Endothelial cell of umbilical vein (primary cell): ENCODE measurements at regions not wholly inside any gene's neighbourhood (a gene's known extent, or its start where the extent isn't known, plus 50 kb on each side); places are given as distances from the start of the nearest gene placed in this dataset.

Experiments
- BruUV-seq: library from RNA; stranded (reverse); fragments of 400-500 nt; replicated peaks from 2 replicates; lab custom pipeline; 2021; lab: Mats Ljungman, UMichigan
- CTCF ChIA-PET: fragments of 300-600, 350-600 bp; sonication (Branson Sonifier 250); formaldehyde crosslinking; loops from one replicate; lab custom pipeline; 2021; ENCODE audit warnings: antibody characterized with exemption, inconsistent platforms; lab: Charles Lee
- POLR2A ChIA-PET: fragments of 300-600, 350-600 bp; sonication (Branson Sonifier 250); formaldehyde crosslinking; loops from one replicate; lab custom pipeline; 2021; ENCODE audit warnings: antibody characterized with exemption, inconsistent platforms; lab: Charles Lee
- DNase-seq: peaks from one replicate; pipeline ENCODE4 v3.0.0-alpha.2; 2011; ENCODE audit warnings: low read depth, low spot score
- FAIRE-seq: peaks from 2 replicates; lab custom pipeline; 2011; peaks lifted over from hg19 to GRCh38; lab: Jason Lieb, UNC
- H2AFZ ChIP-seq: 2 replicates; pipeline ENCODE4 v1.6.0; 2012; ENCODE audit warnings: low read depth, low read length, control low read depth, inconsistent platforms
- H3K27ac ChIP-seq: 2 replicates; pipeline ENCODE4 v1.5.1; 2011; ENCODE audit warnings: low read depth, mild to moderate bottlenecking, control low read depth, low read length, moderate library complexity; ENCODE audit not compliant: insufficient read depth
- H3K27me3 ChIP-seq, 2 experiments: 2 replicates each; pipeline versions ENCODE4 v1.6.0 to v1.6.1; 2011; ENCODE audit warnings: low read length in 2 of 2, mixed read lengths in 1 of 2; ENCODE audit not compliant: control insufficient read depth in 2 of 2, insufficient read depth in 2 of 2
- H3K36me3 ChIP-seq, 2 experiments: 2 replicates in 1 of 2; 3 replicates in 1 of 2; pipeline ENCODE4 v1.5.1; 2011; ENCODE audit warnings: low read length in 2 of 2, mild to moderate bottlenecking in 1 of 2, moderate library complexity in 1 of 2; ENCODE audit not compliant: control insufficient read depth in 2 of 2, insufficient read depth in 2 of 2; ENCODE audit errors: extremely low read depth in 1 of 2
- H3K4me1 ChIP-seq: 3 replicates; pipeline ENCODE4 v1.5.1; 2011; ENCODE audit warnings: mild to moderate bottlenecking, low read length; ENCODE audit not compliant: control insufficient read depth, insufficient read depth; ENCODE audit errors: extremely low read depth
- H3K4me2 ChIP-seq: 2 replicates; pipeline ENCODE4 v1.6.1; 2011; ENCODE audit warnings: low read length, control low read depth, mixed read lengths; ENCODE audit not compliant: insufficient read depth
- H3K4me3 ChIP-seq, 3 experiments: fragments of 200-600 bp in 1 of 3; sonication (generic), shearing (Covaris generic) in 1 of 3; replicated peaks in 1 of 3; 2 replicates each; pipeline ENCODE4 v1.5.1; 2011 to 2016; ENCODE audit warnings: control low read depth in 3 of 3, low read length in 3 of 3, mild to moderate bottlenecking in 2 of 3, inconsistent platforms in 1 of 3, low read depth in 1 of 3, moderate library complexity in 1 of 3; ENCODE audit not compliant: insufficient read depth in 1 of 3
- H3K79me2 ChIP-seq: 2 replicates; pipeline ENCODE4 v1.6.0; 2012; ENCODE audit warnings: low read length, inconsistent platforms; ENCODE audit not compliant: control insufficient read depth, insufficient read depth
- H3K9ac ChIP-seq: replicated peaks from 2 replicates; pipeline ENCODE3; 2011; ENCODE audit warnings: low read length, control low read depth; ENCODE audit not compliant: insufficient read depth; ENCODE audit errors: extremely low read depth
- H3K9me1 ChIP-seq: replicated peaks from 3 replicates; pipeline ENCODE4 v1.6.0; 2011; ENCODE audit warnings: mild to moderate bottlenecking, low read length; ENCODE audit not compliant: control insufficient read depth, insufficient read depth; ENCODE audit errors: extremely low read depth
- H3K9me3 ChIP-seq: replicated peaks from 2 replicates; pipeline ENCODE4 v1.5.1; 2012; ENCODE audit warnings: low read length, inconsistent platforms; ENCODE audit not compliant: control insufficient read depth, insufficient read depth
- H4K20me1 ChIP-seq: replicated peaks from 2 replicates; pipeline ENCODE3; 2011; ENCODE audit warnings: mild to moderate bottlenecking, low read length; ENCODE audit not compliant: control insufficient read depth, insufficient read depth; ENCODE audit errors: extremely low read depth
- CTCF ChIP-seq, 2 donors: IDR thresholded peaks; 1 replicate in 1 of 2; 2 replicates in 1 of 2; pipeline ENCODE4 v1.5.1; 2011; ENCODE audit warnings: low read length in 2 of 2, mild to moderate bottlenecking in 2 of 2, moderate library complexity in 2 of 2, control low read depth in 1 of 2, inconsistent platforms in 1 of 2, low read depth in 1 of 2; ENCODE audit not compliant: insufficient read depth in 1 of 2; ENCODE audit errors: extremely low read depth in 1 of 2
- FOS ChIP-seq: IDR thresholded peaks from 2 replicates; pipeline ENCODE4 v1.6.1; 2011; ENCODE audit warnings: mild to moderate bottlenecking, low read length, moderate library complexity, borderline replicate concordance; ENCODE audit not compliant: insufficient read depth
- GATA2 ChIP-seq: IDR thresholded peaks from 2 replicates; pipeline ENCODE4 v1.7.0; 2011; ENCODE audit warnings: low read depth, mild to moderate bottlenecking, moderate library complexity, mixed read lengths, low read length; ENCODE audit not compliant: insufficient read length, insufficient read depth
- MYC ChIP-seq: IDR thresholded peaks from one replicate; pipeline ENCODE4 v1.6.1; 2011; ENCODE audit warnings: mild to moderate bottlenecking, low read depth, low read length
- POLR2A ChIP-seq: IDR thresholded peaks from 2 replicates; pipeline ENCODE4 v1.6.1; 2012; ENCODE audit warnings: low read depth, mild to moderate bottlenecking, control low read depth, low read length
- POLR2AphosphoS5 ChIP-seq: IDR thresholded peaks from 2 replicates; pipeline ENCODE4 v1.6.1; 2012; ENCODE audit warnings: low read depth, mild to moderate bottlenecking, control low read depth, low read length, moderate library complexity; ENCODE audit not compliant: insufficient read depth
- dilution Hi-C: fragments of 300-500 bp; cut with MboI; formaldehyde crosslinking; loops from one replicate; pipeline ENCODE4 v1.15.0; 2019; ENCODE audit warnings: low sequenced_read_pairs; ENCODE audit not compliant: extremely low pct_ligation_motif_present
- intact Hi-C: fragments of 100-400 bp; cut with micrococcal nuclease; formaldehyde crosslinking; loops from one replicate; pipeline ENCODE4 v1.10.0; 2022

- BruUV-seq = no TSS peak
- peak; percentile 82 for DNase-seq
- Histone ChIP-seq H3K27ac (no peak overlapping the region), H3K4me3 (no peak overlapping the region), H2AFZ (no peak overlapping the region), H3K4me2 (no peak overlapping the region), H3K9me3 (no peaks in the 10 kb centered on the region), H3K9me1 (no peaks in the 10 kb centered on the region), H3K27me3 (no peaks in the 10 kb centered on the region), H3K36me3 (no peaks in the 10 kb centered on the region), H3K79me2 (no peaks in the 10 kb centered on the region), H4K20me1 (no peaks in the 10 kb centered on the region), H3K4me1 (no peaks in the 10 kb centered on the region), H3K9ac (no peak overlapping the region)
- TF ChIP-seq MYC = no peak
- no peak for TF ChIP-seq FOS
- no peak for TF ChIP-seq CTCF (IDR thresholded peaks at IDR 0.05; ENCODE audit: extremely low read depth in 1 of 2, insufficient read depth in 1 of 2, low read depth in 1 of 2, low read length in 2 of 2)
- no peak for TF ChIP-seq POLR2A
- no peak for TF ChIP-seq GATA2
- no peak for TF ChIP-seq POLR2AphosphoS5
- CTCF ChIA-PET = interaction anchor here (1.2 kb wide), 1 partner anchor 398 kb away, joined by 3 read pairs; no protein-coding TSS in a partner anchor
- FAIRE-seq = no peak
- intact Hi-C loops (no loop called here), dilution Hi-C loops (no loop called here)
- POLR2A ChIA-PET = interaction anchor here (0.6 kb wide), 1 partner anchor 880 kb away, joined by 4 read pairs; no protein-coding TSS in a partner anchor
Observed at GRCh38 chr1:213724640-213725536, 262.9 kb upstream of the PROX1 start.
